ENCODE measurements at regions not wholly inside any gene's neighbourhood (a gene's known extent, or its start where the extent isn't known, plus 50 kb on each side); places are given as distances from the start of the nearest gene placed in this dataset.
A peak's percentile ranks its signal among the peaks of the same experiment; 100 is the strongest.

GRCh38 chr5:159411115-159411514 lies 80.8 kb upstream of the IL12B start:
- no peak overlapping the region for H3K4me3 ChIP-seq (ENCODE audit: low read depth, low read length)
- TF ChIP-seq CTCF (IDR thresholded peaks at IDR 0.05; ENCODE audit: insufficient read depth, low read depth, low read length) = no peak
- DNase-seq (ENCODE audit: low read depth) = peak; percentile 28

- H3K4me3 ChIP-seq (ENCODE audit: low read depth, low read length) = no peak overlapping the region
- TF ChIP-seq CTCF (IDR thresholded peaks at IDR 0.05; ENCODE audit: insufficient read depth, low read depth, low read length) = no peak
- peak; percentile 13 for DNase-seq (ENCODE audit: low read depth)
Measured at GRCh38 chr5:159412284-159413046, 82.2 kb upstream of the IL12B start.

GRCh38 chr5:159414021-159414420 lies 83.7 kb upstream of the IL12B start:
- no peak for DNase-seq (ENCODE audit: low read depth)
- H3K4me3 ChIP-seq (ENCODE audit: low read depth, low read length) = no peak overlapping the region
- no peak for TF ChIP-seq CTCF (IDR thresholded peaks at IDR 0.05; ENCODE audit: insufficient read depth, low read depth, low read length)

- peak overlapping the region; percentile 31 for H3K4me3 ChIP-seq (ENCODE audit: low read depth, low read length)
- TF ChIP-seq CTCF (IDR thresholded peaks at IDR 0.05; ENCODE audit: insufficient read depth, low read depth, low read length) = no peak
- DNase-seq (ENCODE audit: low read depth) = peak; percentile 43
Measured at GRCh38 chr5:159415301-159415937, 85.1 kb upstream of the IL12B start.

GRCh38 chr5:159416438-159416837 lies 86.2 kb upstream of the IL12B start:
- H3K4me3 ChIP-seq (ENCODE audit: low read depth, low read length) = no peak overlapping the region
- no peak for TF ChIP-seq CTCF (IDR thresholded peaks at IDR 0.05; ENCODE audit: insufficient read depth, low read depth, low read length)
- DNase-seq (ENCODE audit: low read depth) = no peak

GRCh38 chr5:159417170-159417569 lies 86.9 kb upstream of the IL12B start:
- no peak overlapping the region for H3K4me3 ChIP-seq (ENCODE audit: low read depth, low read length)
- TF ChIP-seq CTCF (IDR thresholded peaks at IDR 0.05; ENCODE audit: insufficient read depth, low read depth, low read length) = no peak
- DNase-seq (ENCODE audit: low read depth) = no peak

Measured in fibroblast of villous mesenchyme (primary cell).